Calu3 (cell line): ENCODE measurements at regions not wholly inside any gene's neighbourhood (a gene's known extent, or its start where the extent isn't known, plus 50 kb on each side); places are given as distances from the start of the nearest gene placed in this dataset.

Experiments used
- BruUV-seq: library from RNA; stranded (reverse); fragments of 400-500 nt; replicated peaks from 2 replicates; lab custom pipeline; 2021; lab: Mats Ljungman, UMichigan
- CTCF ChIA-PET: fragments of 300-600 bp; sonication (Branson Sonifier 250); formaldehyde crosslinking; loops from one replicate; lab custom pipeline; 2022; ENCODE audit warnings: antibody characterized with exemption; lab: Charles Lee
- DNase-seq: peaks from one replicate; pipeline ENCODE4 v3.0.0; 2022
- H3K27ac Mint-ChIP-seq: one replicate; pipeline ENCODE4 v1.8.0; 2022; ENCODE audit warnings: mixed read lengths; ENCODE audit not compliant: unreplicated experiment
- H3K27me3 Mint-ChIP-seq: one replicate; pipeline ENCODE4 v1.8.0; 2022; ENCODE audit warnings: mixed read lengths; ENCODE audit not compliant: unreplicated experiment
- H3K36me3 Mint-ChIP-seq: one replicate; pipeline ENCODE4 v1.8.0; 2022; ENCODE audit warnings: mild to moderate bottlenecking, moderate library complexity, mixed read lengths; ENCODE audit not compliant: insufficient read depth, unreplicated experiment
- H3K4me1 Mint-ChIP-seq: one replicate; pipeline ENCODE4 v1.8.0; 2022; ENCODE audit warnings: mild to moderate bottlenecking, low read depth, mixed read lengths; ENCODE audit not compliant: unreplicated experiment
- H3K4me3 Mint-ChIP-seq: one replicate; pipeline ENCODE4 v1.8.0; 2022; ENCODE audit warnings: mild to moderate bottlenecking, low read depth, moderate library complexity, mixed read lengths; ENCODE audit not compliant: unreplicated experiment
- H3K9me3 Mint-ChIP-seq: one replicate; pipeline ENCODE4 v1.8.0; 2022; ENCODE audit warnings: low read depth, mixed read lengths; ENCODE audit not compliant: unreplicated experiment
- intact Hi-C: fragments of 100-400 bp; cut with micrococcal nuclease; formaldehyde crosslinking; loops from one replicate; pipeline ENCODE4 v1.10.0; 2022; ENCODE audit not compliant: unreplicated experiment
- TF ChIP-seq, protein P1 (sequence below): fragments of 200-600 bp; IDR thresholded peaks from one replicate; pipeline ENCODE4 v1.8.0; 2022; ENCODE audit warnings: antibody characterized with exemption; ENCODE audit not compliant: unreplicated experiment

DNA sequence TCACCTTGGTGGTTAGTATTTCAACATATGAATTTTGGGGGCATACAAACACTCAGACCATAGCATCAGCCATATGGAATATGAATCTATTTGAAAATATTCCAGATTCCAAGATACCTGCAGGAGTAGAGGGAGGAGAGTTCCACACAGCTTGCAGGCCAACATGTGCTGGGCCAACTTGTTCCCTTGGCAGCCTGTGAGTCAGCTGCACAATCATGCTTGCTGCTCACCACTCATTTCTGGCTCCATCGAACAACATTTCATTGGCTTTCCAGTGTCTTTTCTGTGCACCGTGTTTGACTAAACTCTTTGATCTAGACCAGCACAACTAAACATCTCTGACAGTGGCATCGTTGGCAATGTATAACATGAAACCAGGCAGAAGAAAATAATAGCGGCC lies 282.5 kb upstream of the RASGEF1B start:
- Mint-ChIP-seq H3K4me1 (no peaks in the 10 kb centered on the region), H3K36me3 (no peaks in the 10 kb centered on the region), H3K9me3 (no peaks in the 10 kb centered on the region), H3K4me3 (no peak overlapping the region), H3K27me3 (no peaks in the 10 kb centered on the region), H3K27ac (no peak overlapping the region)
- CTCF ChIA-PET = no interaction called here
- TF ChIP-seq, protein P1, sequence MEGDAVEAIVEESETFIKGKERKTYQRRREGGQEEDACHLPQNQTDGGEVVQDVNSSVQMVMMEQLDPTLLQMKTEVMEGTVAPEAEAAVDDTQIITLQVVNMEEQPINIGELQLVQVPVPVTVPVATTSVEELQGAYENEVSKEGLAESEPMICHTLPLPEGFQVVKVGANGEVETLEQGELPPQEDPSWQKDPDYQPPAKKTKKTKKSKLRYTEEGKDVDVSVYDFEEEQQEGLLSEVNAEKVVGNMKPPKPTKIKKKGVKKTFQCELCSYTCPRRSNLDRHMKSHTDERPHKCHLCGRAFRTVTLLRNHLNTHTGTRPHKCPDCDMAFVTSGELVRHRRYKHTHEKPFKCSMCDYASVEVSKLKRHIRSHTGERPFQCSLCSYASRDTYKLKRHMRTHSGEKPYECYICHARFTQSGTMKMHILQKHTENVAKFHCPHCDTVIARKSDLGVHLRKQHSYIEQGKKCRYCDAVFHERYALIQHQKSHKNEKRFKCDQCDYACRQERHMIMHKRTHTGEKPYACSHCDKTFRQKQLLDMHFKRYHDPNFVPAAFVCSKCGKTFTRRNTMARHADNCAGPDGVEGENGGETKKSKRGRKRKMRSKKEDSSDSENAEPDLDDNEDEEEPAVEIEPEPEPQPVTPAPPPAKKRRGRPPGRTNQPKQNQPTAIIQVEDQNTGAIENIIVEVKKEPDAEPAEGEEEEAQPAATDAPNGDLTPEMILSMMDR = no peak
- intact Hi-C loops = no loop called here
- DNase-seq = no peak
- no TSS peak for BruUV-seq

DNA sequence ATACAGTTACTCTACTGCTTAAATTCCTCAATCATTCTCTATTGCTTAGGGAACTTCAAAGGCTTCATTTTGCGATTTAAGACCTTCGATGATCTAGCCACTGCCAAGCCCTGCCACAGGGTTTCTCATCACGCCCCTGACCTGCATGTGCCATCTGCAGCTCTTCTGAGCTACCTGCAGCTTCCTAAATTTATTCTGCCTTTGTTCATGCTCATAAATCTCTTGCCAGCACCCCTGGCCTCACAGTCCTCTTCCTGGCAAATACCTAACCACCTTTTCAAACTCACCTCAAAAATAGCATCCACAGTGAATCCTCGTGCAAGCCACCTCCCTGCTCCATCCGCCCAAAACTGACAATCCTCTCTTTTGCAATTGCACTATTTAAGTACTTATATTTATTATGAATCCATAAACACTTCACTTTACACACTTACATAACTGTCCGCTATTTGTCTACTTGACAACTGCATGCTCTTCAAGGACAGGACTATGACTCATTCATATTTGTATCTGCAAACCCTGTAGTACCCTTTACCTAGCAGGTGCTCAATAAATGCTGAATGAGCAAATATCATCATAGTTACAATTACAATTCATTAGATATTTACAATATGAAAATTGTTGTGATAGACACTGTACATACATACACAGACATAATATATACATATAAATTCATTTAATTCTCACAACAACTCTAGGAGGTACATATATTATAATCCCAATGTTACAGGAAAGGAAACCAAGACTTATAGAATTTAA lies 280.0 kb upstream of the RASGEF1B start:
- no peak for DNase-seq
- H3K4me3 Mint-ChIP-seq = no peak overlapping the region
- intact Hi-C loops = no loop called here
- H3K36me3 Mint-ChIP-seq = no peaks in the 10 kb centered on the region
- H3K27ac Mint-ChIP-seq = no peak overlapping the region
- no peaks in the 10 kb centered on the region for H3K27me3 Mint-ChIP-seq
- BruUV-seq = no TSS peak
- peaks cover 9% of the 10 kb centered on the region for H3K4me1 Mint-ChIP-seq
- TF ChIP-seq, protein P1 = no peak
- no peaks in the 10 kb centered on the region for H3K9me3 Mint-ChIP-seq
- CTCF ChIA-PET = no interaction called here

DNA sequence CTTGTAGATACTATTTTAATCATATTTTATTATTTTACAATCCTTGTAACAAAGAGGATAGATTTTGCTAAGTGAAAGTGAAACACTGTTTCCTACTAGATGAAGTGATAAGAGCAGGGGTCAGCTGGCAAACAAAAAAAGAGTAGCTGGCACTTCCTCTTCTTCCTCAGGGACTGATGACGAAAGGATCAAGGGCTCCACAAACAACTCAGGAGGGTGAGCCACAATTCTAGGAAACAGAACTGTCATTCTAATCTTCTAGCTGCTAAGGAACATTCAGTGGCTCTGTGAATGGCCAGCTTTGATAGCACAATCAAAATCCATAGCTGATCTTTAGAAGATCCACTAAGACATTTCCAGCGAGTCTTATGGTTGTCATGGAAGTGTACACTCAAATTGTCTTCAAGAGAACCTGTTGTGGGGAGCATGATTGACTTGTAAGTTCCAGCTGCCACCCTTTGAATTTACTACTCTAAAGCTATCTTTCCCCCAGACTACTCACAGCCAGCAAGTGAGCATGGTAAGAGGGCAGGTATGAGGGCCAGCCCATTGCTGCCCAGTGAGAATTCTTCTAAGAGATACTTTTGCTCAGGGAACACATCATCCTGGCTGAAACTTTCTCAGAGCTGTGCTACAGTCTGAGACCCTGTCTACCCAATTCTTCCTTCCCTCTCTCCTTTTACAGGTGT lies 275.7 kb upstream of the RASGEF1B start:
- Mint-ChIP-seq H3K27me3 (no peaks in the 10 kb centered on the region), H3K4me3 (no peak overlapping the region), H3K4me1 (peaks cover 9% of the 10 kb centered on the region), H3K27ac (no peak overlapping the region), H3K9me3 (no peaks in the 10 kb centered on the region), H3K36me3 (no peaks in the 10 kb centered on the region)
- CTCF ChIA-PET = interaction anchor here (0.5 to 0.6 kb wide), 2 partner anchors 11 to 12 kb away, joined by 3 to 5 read pairs; no protein-coding TSS in a partner anchor
- intact Hi-C loops = no loop called here
- peak; percentile 7 for DNase-seq
- BruUV-seq = no TSS peak
- TF ChIP-seq, protein P1 = no peak

DNA sequence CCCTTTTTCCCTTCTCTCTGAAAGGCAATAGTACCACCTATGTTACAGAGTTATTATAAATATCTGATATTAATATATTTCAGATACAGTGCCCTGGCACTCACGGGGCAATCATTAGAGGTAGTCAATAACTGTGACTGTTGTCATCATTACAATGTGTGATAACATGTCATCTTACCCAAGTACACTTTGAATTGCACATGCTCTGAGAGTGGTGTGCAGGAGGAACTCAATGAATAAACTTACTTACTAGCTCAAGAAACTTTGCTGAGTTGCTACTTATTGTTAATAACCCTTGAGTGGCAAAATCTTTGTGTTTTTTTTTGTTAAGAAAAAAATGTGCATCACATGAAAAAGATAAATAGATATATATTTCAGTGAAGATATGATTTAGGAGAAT lies 275.1 kb upstream of the RASGEF1B start:
- H3K36me3 Mint-ChIP-seq = no peaks in the 10 kb centered on the region
- no peak for DNase-seq
- no TSS peak for BruUV-seq
- no peaks in the 10 kb centered on the region for H3K9me3 Mint-ChIP-seq
- H3K27me3 Mint-ChIP-seq = no peaks in the 10 kb centered on the region
- H3K4me1 Mint-ChIP-seq = peaks cover 9% of the 10 kb centered on the region
- CTCF ChIA-PET = no interaction called here
- no peak overlapping the region for H3K4me3 Mint-ChIP-seq
- TF ChIP-seq, protein P1 = no peak
- no peak overlapping the region for H3K27ac Mint-ChIP-seq
- intact Hi-C loops = no loop called here
